ENCODE measurements at regions not wholly inside any gene's neighbourhood (a gene's known extent, or its start where the extent isn't known, plus 50 kb on each side); places are given as distances from the start of the nearest gene placed in this dataset.
"Not testable (repeated sequence)": the region's sequence is repeated elsewhere in the genome, so short reads cannot be mapped to it uniquely, and the experiment has no call there.

DNA sequence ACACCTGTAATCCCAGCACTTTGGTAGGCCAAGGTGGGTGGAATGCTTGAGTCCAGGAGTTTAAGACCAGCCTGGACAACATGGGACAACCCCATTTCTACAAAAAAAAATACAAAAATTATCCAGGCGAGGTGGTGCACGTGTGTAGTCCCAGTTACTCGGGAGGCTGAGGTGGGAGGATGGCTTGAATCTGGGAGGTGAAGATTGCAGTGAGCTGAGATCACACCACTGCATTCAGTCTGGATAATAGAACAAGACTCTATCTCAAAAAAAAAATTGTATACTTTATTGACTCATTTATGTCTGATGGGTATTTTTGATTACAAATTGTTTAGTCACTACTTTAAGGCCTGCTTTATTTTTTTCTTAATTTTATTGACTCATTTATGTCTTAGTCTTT is 56.0 kb upstream of the PROP1 start:
- TF ChIP-seq, protein P1, sequence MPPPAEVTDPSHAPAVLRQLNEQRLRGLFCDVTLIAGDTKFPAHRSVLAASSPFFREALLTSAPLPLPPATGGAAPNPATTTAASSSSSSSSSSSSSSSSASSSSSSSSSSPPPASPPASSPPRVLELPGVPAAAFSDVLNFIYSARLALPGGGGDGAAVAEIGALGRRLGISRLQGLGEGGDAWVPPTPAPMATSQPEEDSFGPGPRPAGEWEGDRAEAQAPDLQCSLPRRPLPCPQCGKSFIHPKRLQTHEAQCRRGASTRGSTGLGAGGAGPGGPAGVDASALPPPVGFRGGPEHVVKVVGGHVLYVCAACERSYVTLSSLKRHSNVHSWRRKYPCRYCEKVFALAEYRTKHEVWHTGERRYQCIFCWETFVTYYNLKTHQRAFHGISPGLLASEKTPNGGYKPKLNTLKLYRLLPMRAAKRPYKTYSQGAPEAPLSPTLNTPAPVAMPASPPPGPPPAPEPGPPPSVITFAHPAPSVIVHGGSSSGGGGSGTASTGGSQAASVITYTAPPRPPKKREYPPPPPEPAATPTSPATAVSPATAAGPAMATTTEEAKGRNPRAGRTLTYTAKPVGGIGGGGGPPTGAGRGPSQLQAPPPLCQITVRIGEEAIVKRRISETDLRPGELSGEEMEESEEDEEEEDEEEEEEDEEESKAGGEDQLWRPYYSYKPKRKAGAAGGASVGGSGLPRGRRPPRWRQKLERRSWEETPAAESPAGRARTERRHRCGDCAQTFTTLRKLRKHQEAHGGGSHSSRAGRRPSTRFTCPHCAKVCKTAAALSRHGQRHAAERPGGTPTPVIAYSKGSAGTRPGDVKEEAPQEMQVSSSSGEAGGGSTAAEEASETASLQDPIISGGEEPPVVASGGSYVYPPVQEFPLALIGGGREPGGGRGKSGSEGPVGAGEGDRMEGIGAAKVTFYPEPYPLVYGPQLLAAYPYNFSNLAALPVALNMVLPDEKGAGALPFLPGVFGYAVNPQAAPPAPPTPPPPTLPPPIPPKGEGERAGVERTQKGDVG (CRISPR knock-in tag; IDR thresholded peaks at IDR 0.05) = not testable (repeated sequence)
- TF ChIP-seq, protein P2, sequence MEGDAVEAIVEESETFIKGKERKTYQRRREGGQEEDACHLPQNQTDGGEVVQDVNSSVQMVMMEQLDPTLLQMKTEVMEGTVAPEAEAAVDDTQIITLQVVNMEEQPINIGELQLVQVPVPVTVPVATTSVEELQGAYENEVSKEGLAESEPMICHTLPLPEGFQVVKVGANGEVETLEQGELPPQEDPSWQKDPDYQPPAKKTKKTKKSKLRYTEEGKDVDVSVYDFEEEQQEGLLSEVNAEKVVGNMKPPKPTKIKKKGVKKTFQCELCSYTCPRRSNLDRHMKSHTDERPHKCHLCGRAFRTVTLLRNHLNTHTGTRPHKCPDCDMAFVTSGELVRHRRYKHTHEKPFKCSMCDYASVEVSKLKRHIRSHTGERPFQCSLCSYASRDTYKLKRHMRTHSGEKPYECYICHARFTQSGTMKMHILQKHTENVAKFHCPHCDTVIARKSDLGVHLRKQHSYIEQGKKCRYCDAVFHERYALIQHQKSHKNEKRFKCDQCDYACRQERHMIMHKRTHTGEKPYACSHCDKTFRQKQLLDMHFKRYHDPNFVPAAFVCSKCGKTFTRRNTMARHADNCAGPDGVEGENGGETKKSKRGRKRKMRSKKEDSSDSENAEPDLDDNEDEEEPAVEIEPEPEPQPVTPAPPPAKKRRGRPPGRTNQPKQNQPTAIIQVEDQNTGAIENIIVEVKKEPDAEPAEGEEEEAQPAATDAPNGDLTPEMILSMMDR (IDR thresholded peaks at IDR 0.05 in 2 of 3, conservative IDR thresholded peaks at IDR 0.05 in 1 of 3; ENCODE audit: control insufficient read depth in 2 of 3, extremely low read depth in 1 of 3, insufficient read depth in 1 of 3, low read depth in 3 of 3, low read length in 3 of 3) = not testable (repeated sequence)
- not testable (repeated sequence) for TF ChIP-seq POLR2A (IDR thresholded peaks at IDR 0.05; ENCODE audit: low read depth, low read length); EZH2 (IDR thresholded peaks at IDR 0.05; ENCODE audit: borderline replicate concordance, control insufficient read depth, low read depth, low read length); YY1 (IDR thresholded peaks at IDR 0.05; ENCODE audit: low read depth, low read length); NFYB (IDR thresholded peaks at IDR 0.05; ENCODE audit: insufficient read depth, low read depth, low read length); TARDBP (IDR thresholded peaks at IDR 0.05; ENCODE audit: borderline replicate concordance); EP300 (IDR thresholded peaks at IDR 0.05; ENCODE audit: borderline replicate concordance in 1 of 2, control insufficient read depth in 1 of 2, low read depth in 2 of 2, low read length in 2 of 2); ZNF24 (IDR thresholded peaks at IDR 0.05); POLR2AphosphoS5 (IDR thresholded peaks at IDR 0.05; ENCODE audit: low read length); KDM1A (IDR thresholded peaks at IDR 0.05; ENCODE audit: borderline replicate concordance); PAX8 (IDR thresholded peaks at IDR 0.05)
- TF ChIP-seq, protein P3, sequence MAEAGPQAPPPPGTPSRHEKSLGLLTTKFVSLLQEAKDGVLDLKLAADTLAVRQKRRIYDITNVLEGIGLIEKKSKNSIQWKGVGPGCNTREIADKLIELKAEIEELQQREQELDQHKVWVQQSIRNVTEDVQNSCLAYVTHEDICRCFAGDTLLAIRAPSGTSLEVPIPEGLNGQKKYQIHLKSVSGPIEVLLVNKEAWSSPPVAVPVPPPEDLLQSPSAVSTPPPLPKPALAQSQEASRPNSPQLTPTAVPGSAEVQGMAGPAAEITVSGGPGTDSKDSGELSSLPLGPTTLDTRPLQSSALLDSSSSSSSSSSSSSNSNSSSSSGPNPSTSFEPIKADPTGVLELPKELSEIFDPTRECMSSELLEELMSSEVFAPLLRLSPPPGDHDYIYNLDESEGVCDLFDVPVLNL (IDR thresholded peaks at IDR 0.05; ENCODE audit: low read depth, low read length) = not testable (repeated sequence)

Data from GM12878 (cell line).